ENCODE measurements at regions not wholly inside any gene's neighbourhood (a gene's known extent, or its start where the extent isn't known, plus 50 kb on each side); places are given as distances from the start of the nearest gene placed in this dataset.

DNA sequence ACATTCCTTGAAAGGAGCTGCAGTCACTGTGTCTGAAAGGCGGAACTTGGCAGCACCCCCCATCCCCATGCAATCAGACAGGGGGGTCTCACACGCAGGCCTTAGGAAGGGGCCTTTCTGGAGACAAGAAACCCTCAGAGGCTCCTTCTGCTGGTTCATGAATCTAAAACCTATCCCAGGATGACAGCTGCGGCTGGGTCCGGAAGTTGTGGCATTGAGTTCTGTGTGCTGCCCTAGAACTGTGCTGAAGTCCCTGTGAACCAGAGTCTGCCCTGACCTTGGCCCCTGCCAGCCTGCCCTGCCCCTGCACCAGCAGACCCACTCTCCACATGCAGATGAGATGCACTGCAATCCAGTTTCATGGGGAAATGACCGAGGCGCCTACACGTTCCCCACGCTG is 268.0 kb downstream of the CTTN start:
- no peak overlapping the region for H3K9ac ChIP-seq (ENCODE audit: low read length in 2 of 2)
- peaks cover 3 to 5% of the 10 kb centered on the region in 2 donors for H3K27me3 ChIP-seq (ENCODE audit: control insufficient read depth in 1 of 2, insufficient read depth in 2 of 2, low read length in 2 of 2)
- no peak overlapping the region for H3K27ac ChIP-seq (ENCODE audit: low read length)

DNA sequence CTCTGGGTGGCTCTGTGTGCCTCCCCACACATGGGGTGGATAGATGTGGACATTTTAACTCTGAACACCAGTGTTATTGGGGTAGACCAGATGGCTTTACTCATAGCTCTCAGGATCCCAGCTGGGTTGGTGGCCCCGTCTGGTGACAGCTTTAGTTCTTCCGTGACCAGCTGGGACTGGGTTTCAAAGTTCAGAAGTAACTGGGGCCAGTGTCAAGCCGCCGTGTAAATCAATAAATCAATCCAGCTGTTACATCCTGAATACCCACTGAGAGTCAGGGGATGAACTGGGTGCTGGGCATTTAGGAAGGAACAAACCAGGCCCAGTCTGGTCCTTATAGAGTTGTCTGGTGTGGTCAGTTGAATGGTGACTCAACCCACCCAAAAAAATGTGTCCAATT is 269.4 kb downstream of the CTTN start:
- Histone ChIP-seq H3K9me3 (ENCODE audit: control insufficient read depth in 2 of 2, low read length in 2 of 2) (no peaks in the 10 kb centered on the region), H3K4me1 (ENCODE audit: control insufficient read depth, insufficient read depth, low read length) (peaks cover 1% of the 10 kb centered on the region), H3K9ac (ENCODE audit: low read length in 2 of 2) (no peak overlapping the region), H3K27me3 (ENCODE audit: control insufficient read depth in 1 of 2, insufficient read depth in 2 of 2, low read length in 2 of 2) (peaks cover 3% of the 10 kb centered on the region in 2 donors), H3K27ac (ENCODE audit: low read length) (no peak overlapping the region), H3K4me3 (ENCODE audit: low read length in 2 of 2) (no peak overlapping the region), H3K36me3 (ENCODE audit: control insufficient read depth in 2 of 2, insufficient read depth in 2 of 2, low read length in 2 of 2) (peaks cover 0 to 2% of the 10 kb centered on the region in 2 donors)

More for the DNA sequence above, 268.0 kb downstream of the CTTN start:
- H3K9me3 ChIP-seq (ENCODE audit: control insufficient read depth in 2 of 2, low read length in 2 of 2): no peaks in the 10 kb centered on the region
- H3K4me1 ChIP-seq (ENCODE audit: control insufficient read depth, insufficient read depth, low read length): peaks cover 12% of the 10 kb centered on the region
- H3K36me3 ChIP-seq (ENCODE audit: control insufficient read depth in 2 of 2, insufficient read depth in 2 of 2, low read length in 2 of 2): peaks cover 0 to 2% of the 10 kb centered on the region in 2 donors
- no peak overlapping the region for H3K4me3 ChIP-seq (ENCODE audit: low read length in 2 of 2)

DNA sequence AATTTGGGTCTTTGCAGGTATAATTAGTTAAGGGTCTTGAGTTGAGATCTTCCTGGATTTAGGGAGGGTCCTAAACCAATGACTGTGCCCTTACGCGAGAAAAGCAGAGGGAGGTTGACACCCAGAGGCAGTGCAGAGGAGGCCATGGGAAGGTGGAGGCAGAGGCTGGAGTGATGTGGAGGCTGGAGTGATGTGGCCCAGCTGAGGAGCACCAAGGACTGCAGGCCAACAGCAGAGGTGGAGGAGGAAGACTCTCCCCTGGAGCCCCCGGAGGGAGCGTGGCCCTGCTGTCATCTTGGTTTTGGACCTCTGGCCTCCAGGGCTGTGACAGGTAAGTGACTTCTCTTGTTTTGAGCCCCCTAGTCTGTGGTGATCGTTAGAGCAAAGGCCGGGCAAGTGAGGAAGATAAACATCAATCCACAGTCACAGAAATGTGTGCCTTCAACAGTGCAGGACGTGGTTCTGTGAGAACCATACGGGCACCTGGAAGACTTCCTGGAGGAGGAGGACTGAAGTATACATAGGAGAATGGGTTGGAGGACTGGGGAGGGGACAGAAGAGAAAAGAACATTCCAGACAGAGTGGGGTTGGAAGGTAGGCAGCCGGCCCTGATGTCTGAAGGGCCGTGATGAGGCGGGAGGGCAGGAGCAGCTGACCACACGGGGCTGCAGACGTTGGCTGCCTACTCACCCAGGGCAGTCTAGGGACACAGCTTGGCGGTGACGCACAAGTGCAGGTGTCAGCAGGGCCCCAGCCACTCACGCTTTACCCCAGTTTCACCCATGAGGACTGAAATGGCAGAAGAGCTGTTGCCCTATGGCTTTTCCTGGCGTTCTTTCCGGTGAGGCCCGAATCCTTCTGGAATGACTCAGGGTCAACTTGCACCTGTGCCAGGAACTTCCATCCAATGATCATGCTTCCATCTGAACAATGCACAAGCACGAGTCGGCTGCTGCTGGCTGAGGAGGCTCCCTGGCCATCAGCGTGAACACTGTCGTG is 270.2 kb downstream of the CTTN start:
- peaks cover 0 to 2% of the 10 kb centered on the region in 2 donors for H3K36me3 ChIP-seq (ENCODE audit: control insufficient read depth in 2 of 2, insufficient read depth in 2 of 2, low read length in 2 of 2)
- no peak overlapping the region for H3K4me3 ChIP-seq (ENCODE audit: low read length in 2 of 2)
- H3K4me1 ChIP-seq (ENCODE audit: control insufficient read depth, insufficient read depth, low read length): no peaks in the 10 kb centered on the region
- no peaks in the 10 kb centered on the region for H3K9me3 ChIP-seq (ENCODE audit: control insufficient read depth in 2 of 2, low read length in 2 of 2)
- H3K27ac ChIP-seq (ENCODE audit: low read length): no peak overlapping the region
- peaks cover 2 to 3% of the 10 kb centered on the region in 2 donors for H3K27me3 ChIP-seq (ENCODE audit: control insufficient read depth in 1 of 2, insufficient read depth in 2 of 2, low read length in 2 of 2)
- no peak overlapping the region for H3K9ac ChIP-seq (ENCODE audit: low read length in 2 of 2)

DNA sequence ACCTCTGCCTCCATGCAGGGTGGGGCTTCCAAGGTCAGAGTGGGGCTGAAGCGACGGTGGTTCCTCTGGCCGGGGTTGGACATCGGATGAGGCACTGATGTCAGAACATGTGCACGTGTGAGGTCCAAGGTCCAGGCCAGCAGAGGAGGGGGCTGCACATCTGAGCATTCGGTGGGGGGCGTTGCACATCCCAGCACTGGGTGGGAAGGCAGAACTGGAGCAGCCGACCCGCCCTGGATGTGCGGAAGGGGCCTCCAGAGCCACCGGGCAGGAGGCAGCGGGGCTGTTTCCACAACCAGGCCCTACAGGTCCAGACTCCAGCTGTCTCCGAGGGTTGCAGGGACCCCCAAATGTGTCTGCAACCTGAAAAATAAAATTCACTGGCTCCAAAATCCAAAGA is 271.0 kb downstream of the CTTN start:
- H3K4me3 ChIP-seq (ENCODE audit: low read length in 2 of 2): no peak overlapping the region
- no peaks in the 10 kb centered on the region for H3K9me3 ChIP-seq (ENCODE audit: control insufficient read depth in 2 of 2, low read length in 2 of 2)
- no peak overlapping the region for H3K9ac ChIP-seq (ENCODE audit: low read length in 2 of 2)
- H3K27me3 ChIP-seq (ENCODE audit: control insufficient read depth in 1 of 2, insufficient read depth in 2 of 2, low read length in 2 of 2): peaks cover 2 to 3% of the 10 kb centered on the region in 2 donors
- H3K27ac ChIP-seq (ENCODE audit: low read length): no peak overlapping the region
- H3K4me1 ChIP-seq (ENCODE audit: control insufficient read depth, insufficient read depth, low read length): no peaks in the 10 kb centered on the region
- peaks cover 0 to 2% of the 10 kb centered on the region in 2 donors for H3K36me3 ChIP-seq (ENCODE audit: control insufficient read depth in 2 of 2, insufficient read depth in 2 of 2, low read length in 2 of 2)

DNA sequence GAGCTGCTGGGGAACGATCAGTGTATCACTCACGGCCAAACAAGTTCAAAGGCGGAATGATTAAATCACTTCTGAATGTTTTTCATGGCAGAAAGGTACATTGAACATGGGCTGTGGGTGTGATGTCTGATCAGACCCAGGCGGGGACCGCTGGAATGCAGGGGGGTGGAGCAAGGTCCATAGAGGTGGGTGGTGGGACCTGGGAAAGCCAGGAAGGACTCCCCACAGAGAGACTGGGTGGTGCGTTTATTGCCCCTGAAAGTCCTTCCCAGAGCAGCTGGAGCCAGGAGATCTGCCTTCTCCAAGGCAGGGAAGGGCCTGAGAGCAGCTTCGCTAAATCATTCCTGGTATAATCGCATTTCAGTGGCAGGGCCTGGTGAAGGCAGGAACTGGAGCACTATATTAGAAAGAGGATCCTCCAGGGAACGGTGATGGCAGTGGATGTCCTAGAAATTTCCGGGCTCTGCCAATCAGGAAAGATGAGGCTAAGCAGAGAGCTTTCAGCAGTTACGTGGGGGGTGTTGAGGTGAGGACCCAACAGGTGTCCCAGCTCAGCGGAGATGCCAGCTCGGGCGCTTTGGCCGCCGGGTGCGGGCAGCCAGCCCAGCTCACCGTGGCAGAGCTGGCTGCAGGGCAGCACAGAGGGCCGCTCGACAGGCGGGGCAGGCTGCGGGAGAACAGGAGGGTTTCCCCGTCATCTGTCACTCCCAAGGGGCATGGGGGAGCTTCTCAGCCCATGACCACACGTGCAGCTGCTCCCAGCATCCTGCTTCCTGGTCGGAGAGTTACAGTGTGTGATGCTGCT is 271.7 kb downstream of the CTTN start:
- Histone ChIP-seq H3K4me1 (ENCODE audit: control insufficient read depth, insufficient read depth, low read length) (no peaks in the 10 kb centered on the region), H3K27ac (ENCODE audit: low read length) (no peak overlapping the region), H3K36me3 (ENCODE audit: control insufficient read depth in 2 of 2, insufficient read depth in 2 of 2, low read length in 2 of 2) (peaks cover 0 to 2% of the 10 kb centered on the region in 2 donors), H3K27me3 (ENCODE audit: control insufficient read depth in 1 of 2, insufficient read depth in 2 of 2, low read length in 2 of 2) (peaks cover 2 to 3% of the 10 kb centered on the region in 2 donors), H3K9ac (ENCODE audit: low read length in 2 of 2) (no peak overlapping the region), H3K4me3 (ENCODE audit: low read length in 2 of 2) (no peak overlapping the region), H3K9me3 (ENCODE audit: control insufficient read depth in 2 of 2, low read length in 2 of 2) (no peaks in the 10 kb centered on the region)

DNA sequence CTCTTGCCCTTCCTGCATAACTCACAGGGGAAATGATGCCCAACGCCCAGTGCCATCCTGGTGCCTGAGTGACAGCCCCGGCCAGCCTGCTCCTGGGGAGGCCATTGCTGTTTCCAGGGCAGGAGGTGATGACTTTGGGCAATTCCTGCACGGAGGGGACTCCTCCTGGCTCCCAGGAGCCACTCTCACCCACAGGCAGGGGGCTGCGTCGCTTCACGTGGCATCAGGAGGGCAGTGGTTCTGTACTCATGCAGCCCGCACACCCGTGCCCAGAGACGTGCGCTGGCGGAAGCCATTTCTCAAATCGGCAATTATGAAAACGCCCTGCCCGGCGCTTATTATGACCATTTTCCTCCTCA is 272.3 kb downstream of the CTTN start:
- peaks cover 0 to 2% of the 10 kb centered on the region in 2 donors for H3K36me3 ChIP-seq (ENCODE audit: control insufficient read depth in 2 of 2, insufficient read depth in 2 of 2, low read length in 2 of 2)
- no peak overlapping the region for H3K9ac ChIP-seq (ENCODE audit: low read length in 2 of 2)
- H3K27ac ChIP-seq (ENCODE audit: low read length): no peak overlapping the region
- H3K27me3 ChIP-seq (ENCODE audit: control insufficient read depth in 1 of 2, insufficient read depth in 2 of 2, low read length in 2 of 2): peaks cover 2 to 3% of the 10 kb centered on the region in 2 donors
- H3K9me3 ChIP-seq (ENCODE audit: control insufficient read depth in 2 of 2, low read length in 2 of 2): no peaks in the 10 kb centered on the region
- no peak overlapping the region for H3K4me3 ChIP-seq (ENCODE audit: low read length in 2 of 2)
- H3K4me1 ChIP-seq (ENCODE audit: control insufficient read depth, insufficient read depth, low read length): no peaks in the 10 kb centered on the region

DNA sequence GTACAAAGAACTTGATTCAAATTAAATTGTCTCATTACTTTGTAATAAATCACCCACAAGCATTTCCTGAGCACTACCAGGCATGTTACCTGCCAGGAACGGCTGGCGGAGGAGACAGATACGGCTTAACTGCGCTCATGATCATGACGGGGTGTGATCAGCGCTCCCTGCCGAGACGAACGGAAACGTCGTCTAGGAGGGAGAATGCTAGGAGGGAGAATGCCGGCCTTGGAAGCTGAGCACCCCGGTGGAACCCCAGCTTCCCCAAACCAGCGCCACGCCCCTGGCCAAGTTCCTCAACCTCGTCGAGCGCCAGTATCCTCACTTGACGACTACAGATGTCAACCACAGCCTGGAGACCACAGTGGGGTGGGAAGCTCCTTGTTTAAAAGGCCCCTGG is 272.8 kb downstream of the CTTN start:
- Histone ChIP-seq H3K36me3 (ENCODE audit: control insufficient read depth in 2 of 2, insufficient read depth in 2 of 2, low read length in 2 of 2) (peaks cover 0 to 2% of the 10 kb centered on the region in 2 donors), H3K27me3 (ENCODE audit: control insufficient read depth in 1 of 2, insufficient read depth in 2 of 2, low read length in 2 of 2) (peaks cover 2 to 3% of the 10 kb centered on the region in 2 donors)

DNA sequence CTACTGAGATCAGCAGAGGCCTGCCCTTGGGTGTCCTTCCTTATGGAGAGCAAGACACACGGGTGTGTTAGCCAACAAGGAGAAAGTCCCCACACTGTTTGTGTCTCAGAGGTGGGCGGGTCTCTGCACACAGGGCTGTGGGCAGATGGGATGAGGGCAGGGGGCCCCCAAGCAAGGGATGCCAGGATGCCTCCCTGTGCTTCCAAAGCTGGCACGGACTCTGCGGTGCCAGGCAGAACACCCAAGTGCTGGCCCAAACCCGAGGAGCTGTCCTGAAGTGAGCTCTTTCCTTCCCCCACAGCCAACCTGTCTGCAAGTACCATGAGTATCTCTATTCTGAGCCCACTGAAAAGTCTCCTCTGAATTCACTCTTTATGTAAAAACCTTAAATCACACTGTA is 273.3 kb downstream of the CTTN start:
- no peak overlapping the region for H3K9ac ChIP-seq (ENCODE audit: low read length in 2 of 2)
- peaks cover 2 to 3% of the 10 kb centered on the region in 2 donors for H3K27me3 ChIP-seq (ENCODE audit: control insufficient read depth in 1 of 2, insufficient read depth in 2 of 2, low read length in 2 of 2)
- peaks cover 0 to 2% of the 10 kb centered on the region in 2 donors for H3K36me3 ChIP-seq (ENCODE audit: control insufficient read depth in 2 of 2, insufficient read depth in 2 of 2, low read length in 2 of 2)
- no peaks in the 10 kb centered on the region for H3K9me3 ChIP-seq (ENCODE audit: control insufficient read depth in 2 of 2, low read length in 2 of 2)
- no peaks in the 10 kb centered on the region for H3K4me1 ChIP-seq (ENCODE audit: control insufficient read depth, insufficient read depth, low read length)
- H3K4me3 ChIP-seq (ENCODE audit: low read length in 2 of 2): no peak overlapping the region
- H3K27ac ChIP-seq (ENCODE audit: low read length): no peak overlapping the region

More for the DNA sequence above, 272.8 kb downstream of the CTTN start:
- H3K27ac ChIP-seq (ENCODE audit: low read length): no peak overlapping the region
- H3K4me3 ChIP-seq (ENCODE audit: low read length in 2 of 2): no peak overlapping the region
- no peak overlapping the region for H3K9ac ChIP-seq (ENCODE audit: low read length in 2 of 2)
- no peaks in the 10 kb centered on the region for H3K9me3 ChIP-seq (ENCODE audit: control insufficient read depth in 2 of 2, low read length in 2 of 2)
- H3K4me1 ChIP-seq (ENCODE audit: control insufficient read depth, insufficient read depth, low read length): no peaks in the 10 kb centered on the region

DNA sequence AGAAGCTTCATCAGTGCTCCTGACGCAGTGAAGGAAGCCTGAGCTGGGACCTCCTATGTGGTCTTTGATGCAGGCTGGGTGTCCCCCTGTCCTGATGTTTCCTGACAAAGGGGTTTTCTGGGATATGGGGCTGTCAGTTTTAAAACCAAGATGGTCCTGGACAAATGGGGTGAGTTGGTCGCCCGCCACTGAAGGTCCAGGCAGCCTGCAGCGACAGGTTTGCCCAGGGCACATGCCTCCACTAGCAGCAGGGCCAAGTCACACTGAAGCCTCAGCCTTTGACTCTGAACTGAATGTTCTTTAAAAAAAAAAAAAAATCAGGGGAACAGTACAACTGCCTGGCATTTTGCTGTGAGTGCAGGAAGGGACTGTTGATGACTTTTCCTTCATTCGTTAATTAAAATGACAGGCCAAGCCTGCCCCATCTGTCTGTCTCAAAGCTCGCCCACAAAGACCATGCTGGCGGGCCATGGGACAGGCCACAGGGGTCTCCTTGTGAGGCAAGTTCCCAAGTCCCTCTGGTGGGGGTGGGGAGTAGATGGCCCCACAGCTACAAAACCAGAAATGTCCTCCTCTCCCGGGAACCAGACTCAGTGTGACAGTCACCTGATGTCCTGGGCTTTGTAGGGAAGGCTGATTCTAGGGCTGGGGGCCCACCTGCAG is 274.8 kb downstream of the CTTN start:
- H3K4me1 ChIP-seq (ENCODE audit: control insufficient read depth, insufficient read depth, low read length): no peaks in the 10 kb centered on the region
- H3K9me3 ChIP-seq (ENCODE audit: control insufficient read depth in 2 of 2, low read length in 2 of 2): no peaks in the 10 kb centered on the region
- H3K9ac ChIP-seq (ENCODE audit: low read length in 2 of 2): no peak overlapping the region
- peaks cover 0 to 2% of the 10 kb centered on the region in 2 donors for H3K36me3 ChIP-seq (ENCODE audit: control insufficient read depth in 2 of 2, insufficient read depth in 2 of 2, low read length in 2 of 2)
- H3K27me3 ChIP-seq (ENCODE audit: control insufficient read depth in 1 of 2, insufficient read depth in 2 of 2, low read length in 2 of 2): no peaks in the 10 kb centered on the region
- H3K27ac ChIP-seq (ENCODE audit: low read length): no peak overlapping the region
- H3K4me3 ChIP-seq (ENCODE audit: low read length in 2 of 2): no peak overlapping the region

DNA sequence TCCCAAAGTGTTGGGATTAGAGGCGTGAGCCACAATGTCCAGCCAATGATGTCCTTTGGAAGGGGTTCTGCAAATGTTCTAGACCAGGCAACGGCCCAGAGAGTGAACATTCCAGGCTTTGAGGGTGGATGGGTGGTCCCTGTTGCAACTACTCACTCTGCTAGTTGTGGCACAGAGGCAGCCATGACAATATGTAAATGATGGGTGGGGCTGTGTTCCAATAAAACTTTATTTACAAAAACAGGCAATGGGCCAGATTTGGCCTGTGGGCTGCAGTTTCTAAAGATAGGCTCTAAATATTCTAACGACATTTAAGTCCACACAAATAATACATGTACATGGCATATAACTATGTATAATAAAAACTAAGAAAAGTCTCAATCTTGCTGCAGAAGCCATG is 276.3 kb downstream of the CTTN start:
- H3K4me1 ChIP-seq (ENCODE audit: control insufficient read depth, insufficient read depth, low read length): no peaks in the 10 kb centered on the region
- no peak overlapping the region for H3K9ac ChIP-seq (ENCODE audit: low read length in 2 of 2)

More for the DNA sequence above, 276.3 kb downstream of the CTTN start:
- Histone ChIP-seq H3K36me3 (ENCODE audit: control insufficient read depth in 2 of 2, insufficient read depth in 2 of 2, low read length in 2 of 2) (no peaks in the 10 kb centered on the region), H3K4me3 (ENCODE audit: low read length in 2 of 2) (no peak overlapping the region), H3K27me3 (ENCODE audit: control insufficient read depth in 1 of 2, insufficient read depth in 2 of 2, low read length in 2 of 2) (no peaks in the 10 kb centered on the region), H3K27ac (ENCODE audit: low read length) (no peak overlapping the region), H3K9me3 (ENCODE audit: control insufficient read depth in 2 of 2, low read length in 2 of 2) (no peaks in the 10 kb centered on the region)
